Neural cell (in vitro differentiated cells): ENCODE measurements at regions not wholly inside any gene's neighbourhood (a gene's known extent, or its start where the extent isn't known, plus 50 kb on each side); places are given as distances from the start of the nearest gene placed in this dataset.

Experiments used
- H2AFZ ChIP-seq: fragments of 200-600, 300-800 bp; sonication (generic), shearing (Covaris generic); 2 replicates; pipeline ENCODE4 v1.6.0; 2014; ENCODE audit warnings: low read depth, mild to moderate bottlenecking, antibody characterized with exemption, low read length, moderate library complexity
- H3F3A ChIP-seq: fragments of 200-600 bp; shearing (Covaris generic); 2 replicates; pipeline ENCODE4 v1.6.1; 2016; ENCODE audit warnings: mild to moderate bottlenecking, moderate library complexity, mixed read lengths, antibody characterized with exemption, low read length; ENCODE audit not compliant: insufficient read depth, poor library complexity, severe bottlenecking
- H3K27ac ChIP-seq: fragments of 200-600, 300-800 bp; sonication (generic), shearing (Covaris generic); 2 replicates; pipeline ENCODE4 v1.5.1; 2014; ENCODE audit warnings: mild to moderate bottlenecking, low read length, moderate library complexity
- H3K27me3 ChIP-seq: fragments of 300-800, 200-600 bp; sonication (generic), shearing (Covaris generic); 2 replicates; pipeline ENCODE4 v1.6.0; 2014; ENCODE audit warnings: mild to moderate bottlenecking, low read depth, low read length, moderate library complexity; ENCODE audit not compliant: insufficient read depth
- H3K36me3 ChIP-seq: fragments of 300-800, 200-600 bp; sonication (generic), shearing (Covaris generic); 2 replicates; pipeline ENCODE4 v1.5.1; 2014; ENCODE audit warnings: mild to moderate bottlenecking, antibody characterized with exemption, low read length, moderate library complexity; ENCODE audit not compliant: insufficient read depth
- H3K4me2 ChIP-seq: fragments of 300-800, 200-600 bp; sonication (generic), shearing (Covaris generic); 2 replicates; pipeline ENCODE4 v1.6.0; 2014; ENCODE audit warnings: mild to moderate bottlenecking, low read length
- H3K4me3 ChIP-seq: fragments of 300-800, 200-600 bp; sonication (generic), shearing (Covaris generic); 2 replicates; pipeline ENCODE4 v1.5.1; 2014; ENCODE audit warnings: mild to moderate bottlenecking, low read length, moderate library complexity
- H3K79me2 ChIP-seq: fragments of 200-600 bp; shearing (Covaris generic); replicated peaks from 2 replicates; pipeline ENCODE4 v1.6.0; 2014; ENCODE audit warnings: mild to moderate bottlenecking, low read length, moderate library complexity; ENCODE audit not compliant: insufficient read depth
- H3K9ac ChIP-seq: fragments of 300-800, 200-600 bp; sonication (generic), shearing (Covaris generic); 2 replicates; pipeline ENCODE4 v1.6.1; 2016; ENCODE audit warnings: mild to moderate bottlenecking, low read length, mixed read lengths
- H3K9me2 ChIP-seq: fragments of 200-600 bp; shearing (Covaris generic); 2 replicates; pipeline ENCODE4 v1.6.1; 2016; ENCODE audit warnings: mild to moderate bottlenecking, low read length, mixed read lengths; ENCODE audit not compliant: insufficient read depth
- H3K9me3 ChIP-seq: fragments of 200-600, 300-800 bp; sonication (generic), shearing (Covaris generic); 2 replicates; pipeline ENCODE4 v1.6.1; 2016; ENCODE audit warnings: mild to moderate bottlenecking, mixed run types, low read length, moderate library complexity, mixed read lengths
- H4K20me1 ChIP-seq: fragments of 200-600 bp; shearing (Covaris generic); 2 replicates; pipeline ENCODE4 v1.6.1; 2016; ENCODE audit warnings: mild to moderate bottlenecking, mixed run types; ENCODE audit not compliant: insufficient read depth
- EP300 ChIP-seq: fragments of 450-650 bp; conservative IDR thresholded peaks from 2 replicates; pipeline ENCODE4 v1.6.1; 2014; ENCODE audit warnings: antibody characterized with exemption, mild to moderate bottlenecking, moderate library complexity; ENCODE audit not compliant: poor library complexity, severe bottlenecking
- EZH2 ChIP-seq: fragments of 200-600, 300-800 bp; shearing (Covaris generic), sonication (generic); IDR thresholded peaks from 2 replicates; pipeline ENCODE4 v1.6.1; 2014; ENCODE audit warnings: antibody characterized with exemption, low read length, borderline replicate concordance, mild to moderate bottlenecking; ENCODE audit not compliant: insufficient read depth, poor library complexity, severe bottlenecking
- MXI1 ChIP-seq: fragments of 450-650 bp; conservative IDR thresholded peaks from 2 replicates; pipeline ENCODE4 v1.6.1; 2014; ENCODE audit warnings: antibody characterized with exemption, mild to moderate bottlenecking; ENCODE audit not compliant: poor library complexity, severe bottlenecking
- POLR2AphosphoS5 ChIP-seq: IDR thresholded peaks from 2 replicates; pipeline ENCODE4 v1.6.1; 2012
- RAD21 ChIP-seq: fragments of 450-650 bp; conservative IDR thresholded peaks from 2 replicates; pipeline ENCODE4 v1.6.1; 2014; ENCODE audit warnings: antibody characterized with exemption, mild to moderate bottlenecking, moderate library complexity
- SMC3 ChIP-seq: fragments of 450-650 bp; conservative IDR thresholded peaks from 2 replicates; pipeline ENCODE4 v1.6.1; 2014; ENCODE audit warnings: antibody characterized with exemption, mild to moderate bottlenecking, moderate library complexity; ENCODE audit not compliant: poor library complexity
- TAF1 ChIP-seq: IDR thresholded peaks from 2 replicates; pipeline ENCODE4 v1.6.1; 2012; ENCODE audit warnings: low read depth
- TF ChIP-seq, protein P1 (sequence below): fragments of 450-650 bp; IDR thresholded peaks from 2 replicates; pipeline ENCODE4 v1.5.1; 2014; ENCODE audit warnings: antibody characterized with exemption, mild to moderate bottlenecking, moderate library complexity; ENCODE audit not compliant: poor library complexity, severe bottlenecking
- TF ChIP-seq, protein P2 (sequence below): IDR thresholded peaks from 2 replicates; pipeline ENCODE4 v1.6.1; 2012; ENCODE audit warnings: borderline replicate concordance

- H3K27ac ChIP-seq, result no peak overlapping the region
- TF ChIP-seq SMC3 (no peak), TAF1 (no peak), MXI1 (no peak), EP300 (no peak), EZH2 (no peak), POLR2AphosphoS5 (no peak), RAD21 (no peak)
- TF ChIP-seq, protein P1, sequence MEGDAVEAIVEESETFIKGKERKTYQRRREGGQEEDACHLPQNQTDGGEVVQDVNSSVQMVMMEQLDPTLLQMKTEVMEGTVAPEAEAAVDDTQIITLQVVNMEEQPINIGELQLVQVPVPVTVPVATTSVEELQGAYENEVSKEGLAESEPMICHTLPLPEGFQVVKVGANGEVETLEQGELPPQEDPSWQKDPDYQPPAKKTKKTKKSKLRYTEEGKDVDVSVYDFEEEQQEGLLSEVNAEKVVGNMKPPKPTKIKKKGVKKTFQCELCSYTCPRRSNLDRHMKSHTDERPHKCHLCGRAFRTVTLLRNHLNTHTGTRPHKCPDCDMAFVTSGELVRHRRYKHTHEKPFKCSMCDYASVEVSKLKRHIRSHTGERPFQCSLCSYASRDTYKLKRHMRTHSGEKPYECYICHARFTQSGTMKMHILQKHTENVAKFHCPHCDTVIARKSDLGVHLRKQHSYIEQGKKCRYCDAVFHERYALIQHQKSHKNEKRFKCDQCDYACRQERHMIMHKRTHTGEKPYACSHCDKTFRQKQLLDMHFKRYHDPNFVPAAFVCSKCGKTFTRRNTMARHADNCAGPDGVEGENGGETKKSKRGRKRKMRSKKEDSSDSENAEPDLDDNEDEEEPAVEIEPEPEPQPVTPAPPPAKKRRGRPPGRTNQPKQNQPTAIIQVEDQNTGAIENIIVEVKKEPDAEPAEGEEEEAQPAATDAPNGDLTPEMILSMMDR, result no peak
- TF ChIP-seq, protein P2, sequence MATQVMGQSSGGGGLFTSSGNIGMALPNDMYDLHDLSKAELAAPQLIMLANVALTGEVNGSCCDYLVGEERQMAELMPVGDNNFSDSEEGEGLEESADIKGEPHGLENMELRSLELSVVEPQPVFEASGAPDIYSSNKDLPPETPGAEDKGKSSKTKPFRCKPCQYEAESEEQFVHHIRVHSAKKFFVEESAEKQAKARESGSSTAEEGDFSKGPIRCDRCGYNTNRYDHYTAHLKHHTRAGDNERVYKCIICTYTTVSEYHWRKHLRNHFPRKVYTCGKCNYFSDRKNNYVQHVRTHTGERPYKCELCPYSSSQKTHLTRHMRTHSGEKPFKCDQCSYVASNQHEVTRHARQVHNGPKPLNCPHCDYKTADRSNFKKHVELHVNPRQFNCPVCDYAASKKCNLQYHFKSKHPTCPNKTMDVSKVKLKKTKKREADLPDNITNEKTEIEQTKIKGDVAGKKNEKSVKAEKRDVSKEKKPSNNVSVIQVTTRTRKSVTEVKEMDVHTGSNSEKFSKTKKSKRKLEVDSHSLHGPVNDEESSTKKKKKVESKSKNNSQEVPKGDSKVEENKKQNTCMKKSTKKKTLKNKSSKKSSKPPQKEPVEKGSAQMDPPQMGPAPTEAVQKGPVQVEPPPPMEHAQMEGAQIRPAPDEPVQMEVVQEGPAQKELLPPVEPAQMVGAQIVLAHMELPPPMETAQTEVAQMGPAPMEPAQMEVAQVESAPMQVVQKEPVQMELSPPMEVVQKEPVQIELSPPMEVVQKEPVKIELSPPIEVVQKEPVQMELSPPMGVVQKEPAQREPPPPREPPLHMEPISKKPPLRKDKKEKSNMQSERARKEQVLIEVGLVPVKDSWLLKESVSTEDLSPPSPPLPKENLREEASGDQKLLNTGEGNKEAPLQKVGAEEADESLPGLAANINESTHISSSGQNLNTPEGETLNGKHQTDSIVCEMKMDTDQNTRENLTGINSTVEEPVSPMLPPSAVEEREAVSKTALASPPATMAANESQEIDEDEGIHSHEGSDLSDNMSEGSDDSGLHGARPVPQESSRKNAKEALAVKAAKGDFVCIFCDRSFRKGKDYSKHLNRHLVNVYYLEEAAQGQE, result no peak
Measured at GRCh38 chr11:110883256-110883655, 171.0 kb upstream of the ARHGAP20 start.

DNA sequence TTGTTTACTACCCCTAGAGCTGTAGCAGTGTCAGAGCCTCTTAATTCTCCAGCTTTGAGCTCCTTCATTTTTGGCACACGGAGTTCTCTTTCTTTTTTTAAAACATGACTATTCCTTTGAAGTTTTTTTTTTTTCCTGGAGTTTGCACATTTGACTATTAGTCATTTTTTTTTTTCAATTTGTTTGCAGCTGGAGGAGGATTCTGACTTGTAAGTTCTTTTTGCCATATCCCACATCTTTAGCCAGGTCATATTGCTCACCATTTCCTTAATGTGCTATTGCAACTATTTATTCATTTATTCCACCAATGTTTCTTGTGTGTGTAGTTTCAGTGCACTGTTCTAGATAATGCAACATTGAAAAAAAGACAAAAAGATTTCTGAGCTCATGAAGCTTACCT, 166.3 kb upstream of the ARHGAP20 start:
- Histone ChIP-seq H3K4me2 (no peak overlapping the region), H4K20me1 (no peaks in the 10 kb centered on the region), H3K36me3 (no peaks in the 10 kb centered on the region), H3K9ac (no peak overlapping the region), H3K9me2 (no peaks in the 10 kb centered on the region), H3K27ac (no peak overlapping the region), H3K9me3 (no peaks in the 10 kb centered on the region), H3K27me3 (no peaks in the 10 kb centered on the region), H3F3A (no peaks in the 10 kb centered on the region), H3K4me3 (no peak overlapping the region), H2AFZ (no peak overlapping the region), H3K79me2 (no peaks in the 10 kb centered on the region)
- TF ChIP-seq, protein P2, result no peak
- TF ChIP-seq MXI1 (no peak), EZH2 (no peak), SMC3 (no peak), RAD21 (no peak), EP300 (no peak), POLR2AphosphoS5 (no peak)
- TF ChIP-seq, protein P1, result no peak

More at GRCh38 chr11:110883256-110883655, 171.0 kb upstream of the ARHGAP20 start:
- H3K27me3 ChIP-seq, result no peaks in the 10 kb centered on the region
- H3F3A ChIP-seq, result no peaks in the 10 kb centered on the region
- no peak overlapping the region for H2AFZ ChIP-seq
- no peak overlapping the region for H3K4me2 ChIP-seq
- no peaks in the 10 kb centered on the region for H3K79me2 ChIP-seq
- H3K36me3 ChIP-seq, result no peaks in the 10 kb centered on the region
- H3K9me3 ChIP-seq, result no peaks in the 10 kb centered on the region
- H4K20me1 ChIP-seq, result no peaks in the 10 kb centered on the region
- no peak overlapping the region for H3K9ac ChIP-seq
- H3K9me2 ChIP-seq, result no peaks in the 10 kb centered on the region
- H3K4me3 ChIP-seq, result no peak overlapping the region
